NOMO-1 (cell line): ENCODE measurements at regions not wholly inside any gene's neighbourhood (a gene's known extent, or its start where the extent isn't known, plus 50 kb on each side); places are given as distances from the start of the nearest gene placed in this dataset.

ENCODE experiments used
- DNase-seq, 2 experiments: peaks; one replicate each; lab custom pipeline; 2025; ENCODE audit not compliant: unreplicated experiment in 2 of 2; lab: John Stamatoyannopoulos, UW

DNA sequence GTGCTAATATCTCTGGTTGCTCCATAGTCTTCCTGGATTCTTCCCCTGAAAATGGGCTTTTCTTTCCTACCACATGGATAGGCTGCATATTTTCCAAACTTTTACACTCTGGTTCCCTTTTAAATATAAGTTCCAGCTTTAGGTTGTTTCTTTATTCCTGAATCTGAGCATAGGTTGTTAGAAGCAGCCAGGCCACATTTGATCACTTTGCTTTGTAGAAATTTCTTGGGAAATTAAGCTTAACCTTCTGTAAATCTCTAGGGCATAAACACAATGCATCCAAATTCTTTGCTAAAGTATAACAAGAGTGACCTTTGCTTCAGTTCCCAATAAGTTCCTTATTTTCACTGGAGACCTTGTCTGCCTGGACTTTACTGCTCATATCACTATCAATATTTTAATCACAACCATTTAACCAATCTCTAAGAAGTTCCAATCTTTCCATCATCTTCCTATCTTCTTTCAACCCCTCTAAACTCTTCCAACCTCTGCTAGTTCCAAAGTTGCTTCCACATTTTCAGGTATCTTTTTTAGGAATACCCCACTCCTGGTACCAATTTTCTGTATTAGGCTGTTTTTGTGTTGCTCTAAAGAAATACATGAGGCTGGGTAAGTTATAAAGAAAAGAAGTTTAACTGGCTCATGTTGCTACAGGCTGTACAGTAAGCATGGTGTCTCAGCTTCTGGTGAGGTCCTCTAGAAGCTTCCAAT, 389.6 kb upstream of the HS6ST1 start:
- no peak for DNase-seq

GRCh38 chr2:128710242-128710641, 391.6 kb upstream of the HS6ST1 start:
- no peak for DNase-seq

GRCh38 chr2:128710729-128711128, 392.1 kb upstream of the HS6ST1 start:
- DNase-seq = peak; percentile 78 to 86

GRCh38 chr2:128714285-128714684, 395.6 kb upstream of the HS6ST1 start:
- DNase-seq = peak in 1 of 2 experiments; percentile 22

DNA sequence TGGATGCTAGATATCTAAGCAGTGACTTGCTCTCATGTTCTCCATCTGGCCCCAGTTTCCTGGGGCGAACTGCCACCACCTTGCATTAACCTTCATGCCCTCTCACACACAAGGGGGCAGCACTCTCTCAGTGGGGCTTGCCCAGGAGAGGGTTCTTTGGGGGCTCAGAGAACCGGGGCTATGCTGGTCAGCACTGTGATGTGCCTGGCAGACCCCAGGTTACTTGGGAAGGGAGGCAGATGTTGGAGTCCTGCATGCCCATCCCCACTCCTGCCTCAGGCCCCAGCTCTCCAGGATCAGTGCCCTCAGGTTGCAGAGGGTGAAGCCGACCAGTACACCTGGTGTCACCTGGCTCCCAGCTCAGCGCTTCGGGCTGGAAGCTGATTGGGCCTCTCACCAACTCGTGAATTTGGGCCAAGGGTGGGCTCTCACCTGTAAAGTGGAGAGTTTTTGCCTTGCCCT, 396.2 kb upstream of the HS6ST1 start:
- DNase-seq = no peak

GRCh38 chr2:128715360-128715759, 396.7 kb upstream of the HS6ST1 start:
- no peak for DNase-seq

DNA sequence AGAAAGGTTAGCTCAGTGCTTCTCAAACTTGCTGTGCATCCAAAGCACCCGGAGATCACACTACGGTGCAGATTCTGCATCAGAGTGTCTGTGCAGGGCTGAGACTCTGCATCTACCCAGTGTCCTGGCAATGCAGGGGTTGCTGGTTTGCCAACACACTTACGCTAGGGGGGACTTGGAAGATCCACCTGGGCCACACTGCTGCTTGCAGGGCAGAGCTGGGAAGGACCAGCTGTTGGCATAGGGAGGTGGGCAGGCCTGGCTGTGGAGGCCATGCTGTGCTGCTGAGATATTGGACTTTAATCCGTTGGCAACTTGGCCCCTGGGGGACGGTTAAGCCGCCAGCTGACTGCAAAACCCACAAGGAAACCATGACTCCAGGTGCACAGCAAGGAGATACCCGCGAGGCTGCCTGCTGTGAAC, 397.6 kb upstream of the HS6ST1 start:
- no peak for DNase-seq

DNA sequence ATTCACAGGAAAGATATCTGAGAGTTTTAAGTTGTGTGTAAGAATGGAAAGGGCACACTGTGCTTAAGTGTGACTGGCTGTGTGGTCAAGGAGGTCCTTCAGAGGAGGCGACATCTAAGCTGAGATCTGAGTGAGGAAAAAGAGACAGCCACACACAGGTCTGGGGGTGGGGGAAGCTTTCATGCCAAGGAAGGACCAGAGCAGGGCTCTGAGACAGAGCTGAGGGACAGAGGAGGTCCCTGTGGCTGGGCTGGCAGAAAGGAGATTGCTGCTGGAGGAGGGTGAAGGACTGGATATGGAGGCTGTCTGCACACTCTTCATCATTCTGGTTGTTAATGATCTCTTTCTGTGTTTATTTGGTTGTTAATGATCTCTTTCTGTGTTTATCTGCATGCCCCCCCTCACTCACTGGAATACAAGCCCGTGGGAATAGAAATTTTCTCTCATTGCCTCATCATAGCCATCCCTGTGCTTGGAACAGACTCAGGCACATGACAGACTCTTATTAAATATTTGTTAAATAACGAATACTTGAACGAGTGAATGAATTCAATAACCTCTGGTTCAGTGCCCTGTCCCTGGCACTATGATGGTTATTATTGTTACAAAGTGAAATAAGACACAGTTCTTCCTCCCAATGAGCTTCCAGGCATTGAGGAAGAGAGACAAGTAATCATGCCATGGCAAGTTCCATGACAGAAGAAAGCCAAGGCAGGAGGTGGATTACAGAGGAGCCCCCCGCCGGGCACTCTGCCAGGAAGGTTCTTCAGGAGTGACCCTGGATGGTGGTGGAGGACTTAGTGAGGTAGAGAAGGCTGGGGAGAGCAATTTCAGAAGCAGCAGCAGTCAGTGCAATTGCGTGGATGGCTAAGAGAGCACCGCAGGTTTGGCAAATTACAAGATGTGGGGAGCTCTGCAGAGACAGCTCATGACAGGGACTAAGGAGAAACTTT, 399.4 kb upstream of the HS6ST1 start:
- no peak for DNase-seq

- DNase-seq = no peak
Measured at GRCh38 chr2:128720080-128721022, 401.7 kb upstream of the HS6ST1 start.

DNA sequence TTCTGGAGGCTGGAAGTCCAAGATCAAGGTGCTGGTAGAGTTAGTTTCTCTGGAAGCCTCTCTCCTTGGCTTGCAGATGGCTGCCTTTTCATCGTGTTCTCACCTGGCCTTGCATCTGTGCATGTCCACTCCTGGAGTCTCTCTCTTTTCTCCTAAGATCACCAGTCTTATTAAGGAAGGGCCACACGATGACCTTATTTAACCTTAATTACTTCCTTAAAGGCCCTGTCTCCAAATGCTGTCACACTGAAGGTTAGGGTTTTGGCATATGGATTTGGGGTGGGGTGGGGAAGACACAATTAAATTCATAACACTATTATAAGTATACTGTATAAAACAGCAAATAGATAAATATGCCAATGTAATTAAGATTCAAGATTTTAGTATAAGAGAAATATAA, 402.4 kb upstream of the HS6ST1 start:
- no peak for DNase-seq

DNA sequence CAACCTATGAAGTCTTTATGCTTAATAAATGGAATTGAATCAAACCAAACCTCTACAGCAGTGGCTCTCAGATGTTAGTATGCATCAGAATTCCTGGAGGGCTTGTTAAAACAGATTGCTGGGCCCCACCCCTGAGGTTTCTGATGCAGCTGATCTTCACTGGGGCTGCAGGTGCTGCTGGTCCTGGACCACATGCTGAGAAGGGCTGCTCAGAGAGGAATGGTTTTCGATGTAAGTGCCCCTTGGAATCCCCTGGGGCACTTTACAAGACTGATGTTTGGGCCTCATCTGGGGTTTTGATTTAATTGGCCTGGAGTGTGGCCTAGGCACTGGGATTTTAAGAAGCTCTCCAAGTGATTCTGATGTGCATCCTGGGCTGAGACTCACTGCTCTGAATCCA, 403.8 kb upstream of the HS6ST1 start:
- no peak for DNase-seq

DNA sequence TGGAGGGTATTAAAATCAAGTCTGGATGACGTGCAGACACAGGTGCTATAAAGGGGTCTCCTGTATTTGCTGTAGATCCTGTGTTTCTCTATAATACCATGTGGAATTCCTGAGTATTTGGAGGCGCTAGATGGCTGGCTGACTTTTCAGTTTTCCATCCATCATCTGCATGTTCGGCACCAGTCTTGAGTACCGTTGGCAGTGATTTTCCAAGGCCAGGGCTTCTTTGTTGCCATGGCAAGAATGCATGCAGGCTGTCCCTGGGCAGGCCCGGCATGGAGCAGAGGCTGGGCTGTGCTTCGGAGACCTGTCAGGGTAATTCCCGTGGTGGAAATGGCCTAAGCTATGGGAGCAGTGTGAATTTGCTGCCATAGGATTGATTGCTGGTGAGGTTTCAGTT, 405.9 kb upstream of the HS6ST1 start:
- DNase-seq = no peak

DNA sequence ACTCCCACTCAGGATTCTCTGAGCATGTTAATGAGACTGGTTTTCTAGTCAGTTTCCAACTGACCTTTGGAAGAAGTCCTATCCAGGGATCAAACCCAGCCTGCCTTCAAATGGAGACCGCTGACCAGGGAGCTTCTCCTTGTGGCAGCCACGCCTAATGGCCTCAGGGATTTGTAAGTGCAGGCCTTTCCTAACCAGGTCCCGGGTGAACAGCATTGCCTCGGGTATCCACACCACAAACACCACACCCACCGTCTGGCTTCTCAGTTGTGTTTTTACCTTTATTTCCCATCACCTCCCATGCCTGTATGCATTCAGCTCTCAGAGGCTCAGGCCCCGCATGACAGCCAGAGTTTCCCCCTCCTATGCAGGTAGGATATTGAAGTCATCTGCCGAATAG, 406.3 kb upstream of the HS6ST1 start:
- no peak for DNase-seq

DNA sequence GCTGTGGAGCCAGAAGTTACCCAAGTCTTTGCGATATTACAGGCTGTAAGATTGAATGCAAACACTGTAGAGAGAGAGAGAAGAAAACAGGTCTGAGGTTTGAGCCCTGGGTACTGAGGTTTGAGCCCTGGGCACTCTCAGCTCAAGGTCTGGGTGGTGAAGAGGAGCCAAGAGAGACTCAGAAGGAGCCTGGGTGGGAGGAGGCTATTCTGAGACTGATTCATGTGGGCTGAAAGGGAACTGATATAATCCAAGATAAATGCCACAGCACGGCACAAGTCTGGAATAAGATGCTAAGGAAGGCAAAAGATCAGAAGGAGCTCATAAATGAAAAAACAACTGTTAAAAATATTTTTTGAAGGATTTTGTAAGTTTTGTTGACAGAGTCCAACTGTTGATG, 407.6 kb upstream of the HS6ST1 start:
- no peak for DNase-seq

DNA sequence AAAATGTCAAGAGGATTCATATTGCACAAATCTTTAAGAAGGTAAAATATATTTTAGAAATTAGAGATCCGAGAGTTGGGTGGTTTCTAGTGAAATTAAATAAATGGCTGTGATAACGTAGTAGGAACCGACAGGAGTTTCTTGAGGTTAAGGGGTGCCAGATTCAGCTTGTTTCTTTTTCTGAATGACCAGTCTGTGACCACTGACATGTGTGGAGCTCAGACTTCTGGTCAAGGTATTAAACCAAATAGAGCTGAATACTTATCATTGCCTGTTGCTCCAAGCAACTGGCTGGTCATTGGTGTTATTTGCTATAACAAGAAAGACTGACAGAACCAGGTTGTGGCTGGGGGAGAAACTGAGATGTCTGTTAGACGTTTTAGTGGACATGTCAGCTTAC, 408.2 kb upstream of the HS6ST1 start:
- no peak for DNase-seq

DNA sequence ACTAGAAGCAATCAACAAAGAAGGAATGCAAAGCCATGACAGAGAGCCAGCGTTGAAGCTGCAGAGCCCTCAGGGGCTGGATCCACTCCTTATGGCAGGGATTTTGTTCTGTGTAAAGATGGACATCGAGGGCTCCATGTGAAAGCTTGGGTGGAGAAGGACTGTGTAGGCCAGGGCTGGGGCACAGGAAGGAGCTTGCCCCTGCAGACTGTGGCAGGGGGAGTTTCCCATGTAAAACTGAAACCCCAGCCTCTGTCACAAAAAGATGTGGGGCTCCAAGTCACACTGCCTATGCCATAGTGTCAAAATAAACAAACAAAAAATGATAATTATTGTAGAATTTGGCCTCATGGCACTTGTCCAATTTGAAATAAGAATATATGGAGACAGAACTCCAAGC, 408.7 kb upstream of the HS6ST1 start:
- no peak for DNase-seq

DNA sequence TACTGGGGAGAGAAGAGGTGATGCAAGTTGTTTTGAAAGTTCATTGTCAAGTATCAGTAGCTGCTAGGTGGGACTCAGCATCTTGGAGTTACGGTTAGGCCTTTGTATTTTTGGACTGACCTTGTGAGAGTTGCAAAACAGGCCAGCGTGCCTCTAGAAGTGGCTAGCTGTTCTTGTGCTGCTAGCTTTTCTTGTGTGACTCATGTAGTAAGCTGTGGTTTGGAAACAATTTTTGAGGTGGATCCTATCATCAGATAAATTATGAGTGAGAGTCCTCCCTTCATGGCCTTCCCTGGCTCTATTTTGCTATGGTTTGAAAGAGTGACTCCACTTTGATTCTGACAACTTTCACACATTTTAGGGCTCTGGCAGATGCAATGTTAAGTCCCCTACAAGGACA, 409.2 kb upstream of the HS6ST1 start:
- peak; percentile 75 to 94 for DNase-seq

DNA sequence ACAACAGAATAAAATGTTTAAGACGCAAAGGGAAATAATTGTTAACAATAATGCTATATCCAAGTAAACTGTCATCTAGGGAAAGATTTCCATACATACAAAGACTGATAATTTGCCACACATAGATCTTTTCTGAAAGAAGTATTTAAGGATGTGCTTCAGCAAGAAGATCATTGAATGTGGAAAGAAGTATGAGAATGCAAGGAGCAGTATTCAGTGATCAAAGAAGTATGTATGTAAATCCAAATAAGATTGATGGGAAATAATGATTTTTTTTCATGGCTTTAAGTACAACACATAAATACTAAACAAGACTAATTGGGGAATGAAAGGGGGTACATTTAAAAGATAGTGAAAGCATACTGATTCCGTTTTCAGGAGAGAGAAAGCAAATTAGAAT, 410.4 kb upstream of the HS6ST1 start:
- DNase-seq = no peak

DNA sequence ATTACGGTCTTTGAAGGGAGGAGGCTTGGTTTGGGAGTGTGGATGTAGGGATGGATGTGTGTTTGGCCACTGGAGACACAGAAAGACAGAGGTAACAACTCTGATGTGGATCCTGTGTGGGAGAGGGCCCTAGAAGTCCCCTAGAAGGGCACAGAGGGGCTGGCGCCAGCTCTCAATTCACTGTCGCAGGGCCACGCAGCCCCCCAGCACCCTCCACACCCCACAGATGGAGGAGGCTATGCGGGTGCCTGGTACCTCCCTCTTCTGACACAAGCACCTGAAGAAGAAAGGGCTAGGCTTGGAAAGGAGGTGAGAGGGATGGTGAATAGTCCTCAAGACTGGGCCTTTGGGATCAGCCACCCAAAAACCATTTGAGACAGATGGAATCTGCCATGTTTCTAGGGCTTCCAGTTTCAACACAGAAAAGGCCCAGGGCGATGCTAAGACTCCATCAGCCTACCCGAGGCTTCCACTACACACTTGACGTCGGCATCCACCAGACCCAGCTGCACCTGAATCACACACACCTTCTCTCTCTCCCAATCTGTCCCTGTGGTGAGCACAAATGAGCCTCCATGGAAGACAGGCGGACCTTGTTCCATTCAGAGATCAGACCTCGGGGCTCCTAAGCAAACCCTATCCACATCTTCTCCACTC, 413.5 kb upstream of the HS6ST1 start:
- DNase-seq = no peak

DNA sequence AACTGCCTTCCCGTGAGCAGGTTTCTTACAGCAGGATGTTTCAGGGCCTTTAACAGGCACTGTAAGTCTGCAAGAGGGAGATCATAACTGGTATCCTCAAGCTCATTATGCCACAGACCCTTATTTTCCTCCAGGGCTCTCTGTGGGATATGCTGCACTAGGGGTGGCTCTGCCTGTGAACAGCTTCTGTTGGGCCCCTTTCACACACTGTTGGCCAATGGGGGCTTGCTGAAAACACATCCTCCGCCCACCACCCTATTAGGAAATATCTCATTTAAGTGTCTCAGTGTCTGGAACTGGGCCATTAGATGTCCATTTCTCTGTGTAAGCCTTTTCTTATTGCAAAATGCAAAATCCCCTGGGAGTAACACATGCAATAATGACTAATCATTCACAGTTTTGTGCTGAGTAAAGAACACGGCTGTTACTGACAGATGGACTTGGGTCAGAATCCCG, 414.3 kb upstream of the HS6ST1 start:
- peak; percentile 61 to 66 for DNase-seq
